ENCODE measurements at regions not wholly inside any gene's neighbourhood (a gene's known extent, or its start where the extent isn't known, plus 50 kb on each side); places are given as distances from the start of the nearest gene placed in this dataset.

DNA sequence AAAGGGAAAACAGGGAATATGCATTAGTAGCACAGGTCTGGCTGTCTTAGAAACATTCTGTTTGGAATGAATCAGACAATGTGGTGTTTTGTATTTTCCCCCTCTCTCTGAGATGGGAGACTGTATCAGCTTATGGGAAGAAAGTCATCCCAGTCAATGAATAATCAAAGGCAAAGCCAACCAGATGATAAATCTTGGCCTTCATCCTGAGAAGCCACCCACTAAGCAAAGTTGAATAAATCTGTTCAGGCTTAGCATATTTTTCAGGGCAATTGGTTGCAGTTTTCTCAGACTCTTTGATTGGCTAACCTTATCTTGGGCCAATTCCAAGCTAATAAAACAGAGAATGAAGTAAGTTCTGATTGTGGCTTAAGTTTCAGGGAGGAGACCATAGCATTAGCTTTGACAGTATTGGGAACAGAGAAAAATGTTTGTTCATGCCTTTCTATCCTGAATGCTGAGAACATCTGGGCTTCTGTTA lies 63.6 kb upstream of the ARL8B start:
- H3K4me1 Mint-ChIP-seq = peaks cover 11% of the 10 kb centered on the region
- H3K4me3 Mint-ChIP-seq = no peak overlapping the region
- no peak overlapping the region for H3K27ac Mint-ChIP-seq

GRCh38 chr3:5059782-5060181 lies 62.3 kb upstream of the ARL8B start:
- H3K9ac ChIP-seq = no peak overlapping the region
- Mint-ChIP-seq H3K27me3 (ENCODE audit: insufficient read depth, low read depth) (peaks cover 2% of the 10 kb centered on the region), H3K27ac (peak overlapping the region; percentile 7), H3K4me3 (no peak overlapping the region), H3K36me3 (no peaks in the 10 kb centered on the region), H3K4me1 (peaks cover 11% of the 10 kb centered on the region), H3K9me3 (no peaks in the 10 kb centered on the region)
- no peak for DNase-seq (ENCODE audit: low spot score)
- no peaks in the 10 kb centered on the region for H3K27me3 ChIP-seq
- H3K36me3 ChIP-seq = no peaks in the 10 kb centered on the region
- no peak for TF ChIP-seq EZH2 (IDR thresholded peaks at IDR 0.05)
- TF ChIP-seq CTCF (IDR thresholded peaks at IDR 0.05) = no peak
- TF ChIP-seq EZH2phosphoT487 (IDR thresholded peaks at IDR 0.05) = no peak
- no peak overlapping the region for H2AFZ ChIP-seq (replicated peaks)
- H3K79me2 ChIP-seq (ENCODE audit: low read depth) = no peaks in the 10 kb centered on the region
- no peaks in the 10 kb centered on the region for H3F3A ChIP-seq (ENCODE audit: low read depth)
- H3K4me2 ChIP-seq = no peak overlapping the region
- no peaks in the 10 kb centered on the region for H3K9me3 ChIP-seq (ENCODE audit: low read depth)
- H3K4me3 ChIP-seq = no peak overlapping the region
- H3K27ac ChIP-seq = no peak overlapping the region
- H3K4me1 ChIP-seq = no peaks in the 10 kb centered on the region
- H4K20me1 ChIP-seq (ENCODE audit: low read depth) = no peaks in the 10 kb centered on the region

More for the DNA sequence above, 63.6 kb upstream of the ARL8B start:
- Mint-ChIP-seq H3K9me3 (no peaks in the 10 kb centered on the region), H3K36me3 (no peaks in the 10 kb centered on the region), H3K27me3 (ENCODE audit: insufficient read depth, low read depth) (peaks cover 2% of the 10 kb centered on the region)
- Histone ChIP-seq H3K9me3 (ENCODE audit: low read depth) (no peaks in the 10 kb centered on the region), H3K79me2 (ENCODE audit: low read depth) (no peaks in the 10 kb centered on the region), H3K27ac (no peak overlapping the region), H3K36me3 (no peaks in the 10 kb centered on the region), H3K4me2 (no peak overlapping the region), H3K27me3 (no peaks in the 10 kb centered on the region), H3K9ac (no peak overlapping the region), H3F3A (ENCODE audit: low read depth) (no peaks in the 10 kb centered on the region), H3K4me1 (no peaks in the 10 kb centered on the region), H4K20me1 (ENCODE audit: low read depth) (no peaks in the 10 kb centered on the region), H3K4me3 (no peak overlapping the region), H2AFZ (replicated peaks) (no peak overlapping the region)
- no peak for TF ChIP-seq CTCF (IDR thresholded peaks at IDR 0.05)
- TF ChIP-seq EZH2 (IDR thresholded peaks at IDR 0.05) = no peak
- no peak for TF ChIP-seq EZH2phosphoT487 (IDR thresholded peaks at IDR 0.05)
- DNase-seq (ENCODE audit: low spot score) = no peak

DNA sequence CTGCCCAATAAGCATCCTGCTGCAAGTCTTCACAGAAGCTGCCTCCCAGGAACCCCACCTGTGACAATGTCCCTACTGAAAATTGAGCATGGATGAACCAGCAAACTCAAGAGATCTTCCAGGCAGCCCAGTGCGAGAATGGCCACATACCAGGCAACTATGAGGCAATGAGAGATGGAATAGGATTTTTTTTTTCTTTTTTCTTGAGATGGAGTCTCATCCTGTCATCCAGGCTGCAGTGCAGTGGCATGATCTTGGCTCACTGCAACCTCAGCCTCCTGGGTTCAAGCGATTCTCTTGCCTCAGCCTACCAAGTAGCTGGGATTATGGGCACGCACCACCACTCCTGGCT lies 60.9 kb upstream of the ARL8B start:
- Mint-ChIP-seq H3K9me3 (no peaks in the 10 kb centered on the region), H3K36me3 (no peaks in the 10 kb centered on the region), H3K27me3 (ENCODE audit: insufficient read depth, low read depth) (peaks cover 2% of the 10 kb centered on the region), H3K27ac (peak overlapping the region; percentile 70), H3K4me3 (no peak overlapping the region), H3K4me1 (peaks cover 11% of the 10 kb centered on the region)
- no peak overlapping the region for H3K27ac ChIP-seq
- no peaks in the 10 kb centered on the region for H4K20me1 ChIP-seq (ENCODE audit: low read depth)
- H2AFZ ChIP-seq (replicated peaks) = no peak overlapping the region
- H3F3A ChIP-seq (ENCODE audit: low read depth) = no peaks in the 10 kb centered on the region
- no peaks in the 10 kb centered on the region for H3K36me3 ChIP-seq
- no peaks in the 10 kb centered on the region for H3K9me3 ChIP-seq (ENCODE audit: low read depth)
- H3K79me2 ChIP-seq (ENCODE audit: low read depth) = no peaks in the 10 kb centered on the region
- no peak overlapping the region for H3K4me2 ChIP-seq
- TF ChIP-seq EZH2phosphoT487 (IDR thresholded peaks at IDR 0.05) (no peak), CTCF (IDR thresholded peaks at IDR 0.05) (no peak), EZH2 (IDR thresholded peaks at IDR 0.05) (no peak)
- H3K4me1 ChIP-seq = no peaks in the 10 kb centered on the region
- no peak for DNase-seq (ENCODE audit: low spot score)
- H3K9ac ChIP-seq = no peak overlapping the region
- no peaks in the 10 kb centered on the region for H3K27me3 ChIP-seq
- no peak overlapping the region for H3K4me3 ChIP-seq

All from neural progenitor cell (in vitro differentiated cells).